IMR-90 (cell line): ENCODE measurements at regions not wholly inside any gene's neighbourhood (a gene's known extent, or its start where the extent isn't known, plus 50 kb on each side); places are given as distances from the start of the nearest gene placed in this dataset.

Experiments used
- ATAC-seq: fragments of 200-7000 bp; cut with Tn5 transposase; 2 replicates; pipeline ENCODE4 v1.9.1; 2020; ENCODE audit warnings: low read depth, mild to moderate bottlenecking, moderate library complexity
- BruUV-seq: library from RNA; stranded (reverse); fragments of 400-500 nt; replicated peaks from 2 replicates; lab custom pipeline; 2021; lab: Mats Ljungman, UMichigan
- CTCF ChIA-PET: fragments of 300-600 bp; formaldehyde crosslinking; extraction: SDS; loops from one replicate; lab custom pipeline; 2021; ENCODE audit warnings: antibody characterized with exemption; lab: Yijun Ruan, JAX
- POLR2A ChIA-PET: fragments of 300-600 bp; sonication (Branson Sonifier 250); formaldehyde crosslinking; loops from one replicate; lab custom pipeline; 2022; ENCODE audit warnings: antibody characterized with exemption; ENCODE audit not compliant: unreplicated experiment; lab: Charles Lee
- DNase-seq: peaks from one replicate; pipeline ENCODE4 v3.0.0; 2013
- H2AFZ ChIP-seq: replicated peaks from 2 replicates; pipeline ENCODE3; 2013; ENCODE audit warnings: low read length, mild to moderate bottlenecking; ENCODE audit not compliant: poor library complexity
- H2AK5ac ChIP-seq: 2 replicates; pipeline ENCODE4 v1.6.1; 2013; ENCODE audit warnings: low read depth, low read length, inconsistent platforms
- H2AK9ac ChIP-seq: replicated peaks from 2 replicates; pipeline ENCODE3; 2013; ENCODE audit warnings: mild to moderate bottlenecking, low read depth, low read length, moderate library complexity; ENCODE audit not compliant: poor library complexity
- H2BK120ac ChIP-seq: 2 replicates; pipeline ENCODE4 v1.6.1; 2013; ENCODE audit warnings: low read depth, low read length, inconsistent platforms
- H2BK15ac ChIP-seq: 3 replicates; pipeline ENCODE4 v1.6.1; 2013; ENCODE audit warnings: low read depth, low read length, inconsistent platforms
- H2BK20ac ChIP-seq: 2 replicates; pipeline ENCODE4 v1.6.1; 2013; ENCODE audit warnings: low read depth, mild to moderate bottlenecking, inconsistent platforms, low read length, moderate library complexity
- H2BK5ac ChIP-seq: 2 replicates; pipeline ENCODE4 v1.6.1; 2013; ENCODE audit warnings: mild to moderate bottlenecking, low read depth, low read length, inconsistent platforms; ENCODE audit not compliant: poor library complexity, severe bottlenecking
- H3K14ac ChIP-seq: replicated peaks from 2 replicates; pipeline ENCODE4 v1.6.1; 2013; ENCODE audit warnings: low read depth, low read length, inconsistent platforms
- H3K18ac ChIP-seq: 2 replicates; pipeline ENCODE4 v1.6.1; 2013; ENCODE audit warnings: low read depth, low read length, control low read depth
- H3K23ac ChIP-seq: 2 replicates; pipeline ENCODE4 v1.6.1; 2013; ENCODE audit warnings: low read depth, low read length, inconsistent platforms
- H3K27ac ChIP-seq: 2 replicates; pipeline ENCODE4 v1.5.1; 2013; ENCODE audit warnings: mild to moderate bottlenecking, control low read depth, low read length; ENCODE audit not compliant: insufficient read depth
- H3K27me3 ChIP-seq: 2 replicates; pipeline ENCODE4 v1.6.1; 2013; ENCODE audit warnings: low read length; ENCODE audit not compliant: control insufficient read depth, insufficient read depth
- H3K36me3 ChIP-seq: 2 replicates; pipeline ENCODE4 v1.6.1; 2013; ENCODE audit warnings: low read length, mixed read lengths; ENCODE audit not compliant: control insufficient read depth, insufficient read depth
- H3K4ac ChIP-seq: 2 replicates; pipeline ENCODE4 v1.6.1; 2013; ENCODE audit warnings: low read depth, low read length, inconsistent platforms
- H3K4me1 ChIP-seq: 2 replicates; pipeline ENCODE4 v1.6.1; 2013; ENCODE audit warnings: low read length, mixed read lengths; ENCODE audit not compliant: control insufficient read depth, insufficient read depth
- H3K4me2 ChIP-seq: 2 replicates; pipeline ENCODE4 v1.6.1; 2013; ENCODE audit warnings: low read depth, mild to moderate bottlenecking, control low read depth, low read length, moderate library complexity
- H3K4me3 ChIP-seq: 2 replicates; pipeline ENCODE4 v1.5.1; 2013; ENCODE audit warnings: low read depth, mild to moderate bottlenecking, control low read depth, low read length, moderate library complexity; ENCODE audit not compliant: insufficient read depth
- H3K56ac ChIP-seq: 2 replicates; pipeline ENCODE4 v1.6.1; 2013; ENCODE audit warnings: low read length, inconsistent platforms; ENCODE audit not compliant: insufficient read depth; ENCODE audit errors: extremely low read depth
- H3K79me1 ChIP-seq, 2 experiments: 2 replicates each; pipeline ENCODE4 v1.6.1; 2013; ENCODE audit warnings: low read length in 2 of 2, inconsistent platforms in 1 of 2, low read depth in 1 of 2
- H3K9ac ChIP-seq: 2 replicates; pipeline ENCODE4 v1.6.1; 2013; ENCODE audit warnings: low read depth, low read length, control low read depth
- H3K9me1 ChIP-seq: 2 replicates; pipeline ENCODE4 v1.6.1; 2013; ENCODE audit warnings: low read length, inconsistent platforms; ENCODE audit not compliant: insufficient read depth
- H3K9me3 ChIP-seq: 2 replicates; pipeline ENCODE4 v1.6.1; 2013; ENCODE audit warnings: low read length; ENCODE audit not compliant: control insufficient read depth, insufficient read depth
- H4K20me1 ChIP-seq: 2 replicates; pipeline ENCODE4 v1.6.1; 2013; ENCODE audit warnings: low read length, inconsistent platforms; ENCODE audit not compliant: insufficient read depth
- H4K5ac ChIP-seq: 2 replicates; pipeline ENCODE4 v1.6.1; 2013; ENCODE audit warnings: mild to moderate bottlenecking, low read depth, low read length, control low read depth
- H4K8ac ChIP-seq, 2 experiments: 2 replicates each; pipeline ENCODE4 v1.6.1; 2013; ENCODE audit warnings: low read depth in 2 of 2, low read length in 2 of 2, control low read depth in 1 of 2, inconsistent platforms in 1 of 2
- H4K91ac ChIP-seq: 2 replicates; pipeline ENCODE4 v1.6.1; 2013; ENCODE audit warnings: low read depth, low read length, inconsistent platforms; ENCODE audit not compliant: insufficient read depth
- CEBPB ChIP-seq: IDR thresholded peaks from 2 replicates; pipeline ENCODE4 v1.6.1; 2012; ENCODE audit warnings: low read depth, low read length, improper control_type of control experiment
- MAFK ChIP-seq: IDR thresholded peaks from 2 replicates; pipeline ENCODE4 v1.6.1; 2012; ENCODE audit warnings: low read depth, low read length, improper control_type of control experiment
- NFE2L2 ChIP-seq: fragments of 150-350 bp; IDR thresholded peaks from 2 replicates; pipeline ENCODE4 v1.6.1; 2016; ENCODE audit warnings: low read depth, mild to moderate bottlenecking, low read length
- RFX5 ChIP-seq: IDR thresholded peaks from 2 replicates; pipeline ENCODE4 v1.8.0; 2012; ENCODE audit warnings: low read depth, mild to moderate bottlenecking, low read length, moderate library complexity
- WGBS, 2 experiments: methylation state at CpG; one replicate each; pipeline versions ENCODE4 v1.1.5 to v1.1.7; 2013; ENCODE audit warnings: missing lambda C conversion rate in 2 of 2; ENCODE audit not compliant: insufficient read length in 1 of 2; ENCODE audit errors: extremely low coverage in 2 of 2; 5-methylcytosine and 5-hydroxymethylcytosine counted together
- dilution Hi-C: fragments of 300-500 bp; cut with HindIII; formaldehyde crosslinking; loops from one replicate; pipeline ENCODE4 v1.14.3; 2018; ENCODE audit warnings: low sequenced_read_pairs; ENCODE audit not compliant: unreplicated experiment
- in situ Hi-C: fragments of 300-500 bp; cut with MboI; formaldehyde crosslinking; loops from 3 replicates; pipeline ENCODE4 v1.14.3; 2019; ENCODE audit warnings: low sequenced_read_pairs, inconsistent platforms, mixed read lengths
- intact Hi-C: fragments of 100-400 bp; cut with micrococcal nuclease; formaldehyde crosslinking; loops from 2 replicates; pipeline ENCODE4 v1.10.0; 2022

DNA sequence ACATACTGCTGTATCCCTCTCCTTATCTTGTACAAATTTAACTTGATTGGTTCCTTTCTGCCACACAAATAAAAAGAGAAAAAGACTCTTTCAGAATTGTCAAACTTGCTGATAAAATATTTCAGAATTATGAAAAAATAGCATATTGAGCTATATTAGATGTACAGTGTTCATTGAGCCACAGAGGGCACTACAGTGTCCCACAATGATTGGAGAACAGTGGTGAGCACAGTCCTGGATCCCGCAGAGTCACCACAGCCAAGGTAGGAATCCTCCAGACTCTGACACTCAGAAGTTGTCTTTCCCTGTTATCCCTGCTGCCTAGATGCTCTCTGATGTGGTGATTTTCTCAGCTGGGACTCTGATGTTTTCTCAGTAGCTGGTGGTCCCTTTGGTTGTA, 1281.3 kb upstream of the ZEB2 start:
- Histone ChIP-seq H3K56ac (no peak overlapping the region), H3K23ac (no peak overlapping the region), H2AK5ac (no peak overlapping the region), H3K27ac (no peak overlapping the region), H4K5ac (no peak overlapping the region), H4K8ac (no peak overlapping the region), H2AK9ac (no peak overlapping the region), H2BK20ac (no peak overlapping the region), H2BK120ac (no peak overlapping the region), H4K20me1 (no peaks in the 10 kb centered on the region), H3K36me3 (no peaks in the 10 kb centered on the region), H3K9ac (no peak overlapping the region), H4K91ac (no peak overlapping the region), H2AFZ (no peak overlapping the region), H3K4me1 (no peaks in the 10 kb centered on the region), H2BK5ac (no peak overlapping the region), H3K9me1 (no peaks in the 10 kb centered on the region), H3K27me3 (no peaks in the 10 kb centered on the region), H2BK15ac (no peak overlapping the region), H3K4ac (no peak overlapping the region), H3K18ac (no peak overlapping the region), H3K79me1 (no peaks in the 10 kb centered on the region), H3K9me3 (no peaks in the 10 kb centered on the region), H3K4me2 (no peak overlapping the region), H3K4me3 (no peak overlapping the region), H3K14ac (no peak overlapping the region)
- intact Hi-C loops (no loop called here), in situ Hi-C loops (no loop called here), dilution Hi-C loops (no loop called here)
- ChIA-PET CTCF (interaction anchor here (1.3 kb wide), 1 partner anchor 12 kb away, joined by 3 read pairs; no protein-coding TSS in a partner anchor), POLR2A (no interaction called here)
- DNase-seq, result no peak
- WGBS, 2 experiments, result 83% methylated on average over 1 of the region's 1 CpG; no CpG with 5 or more reads in 1 of the 2 experiments
- BruUV-seq, result no TSS peak
- TF ChIP-seq CEBPB, result no peak
- no peak for TF ChIP-seq NFE2L2
- TF ChIP-seq RFX5, result no peak
- no peak for TF ChIP-seq MAFK
- ATAC-seq, result no peak
